SK-N-SH (cell line): ENCODE measurements at regions not wholly inside any gene's neighbourhood (a gene's known extent, or its start where the extent isn't known, plus 50 kb on each side); places are given as distances from the start of the nearest gene placed in this dataset.

Experiments
- EP300 ChIP-seq, 2 experiments: IDR thresholded peaks; 2 replicates each; pipeline versions ENCODE4 v1.4.0 to v1.6.1; 2012; ENCODE audit warnings: borderline replicate concordance in 1 of 2, low read depth in 1 of 2, low read length in 1 of 2
- GABPA ChIP-seq: IDR thresholded peaks from 2 replicates; pipeline ENCODE4 v1.4.0; 2012; ENCODE audit warnings: low read depth, mild to moderate bottlenecking
- MXI1 ChIP-seq: IDR thresholded peaks from 2 replicates; pipeline ENCODE4 v1.6.1; 2012; ENCODE audit warnings: mild to moderate bottlenecking, low read depth, low read length, improper control_type of control experiment
- NFIC ChIP-seq: IDR thresholded peaks from 2 replicates; pipeline ENCODE4 v1.4.0; 2012; ENCODE audit warnings: borderline replicate concordance
- POLR2AphosphoS5 ChIP-seq: IDR thresholded peaks from 2 replicates; pipeline ENCODE4 v1.6.1; 2012; ENCODE audit warnings: low read depth, low read length
- SIN3A ChIP-seq: IDR thresholded peaks from 2 replicates; pipeline ENCODE4 v1.6.1; 2012; ENCODE audit warnings: low read depth, mild to moderate bottlenecking, low read length, moderate library complexity, borderline replicate concordance
- TAF1 ChIP-seq: IDR thresholded peaks from 2 replicates; pipeline ENCODE4 v1.6.1; 2012; ENCODE audit warnings: low read depth, mild to moderate bottlenecking, low read length, moderate library complexity, borderline replicate concordance
- TEAD4 ChIP-seq: IDR thresholded peaks from 2 replicates; pipeline ENCODE4 v1.4.0; 2012; ENCODE audit warnings: mild to moderate bottlenecking, borderline replicate concordance; ENCODE audit not compliant: insufficient read depth
- YY1 ChIP-seq: IDR thresholded peaks from 2 replicates; pipeline ENCODE4 v1.4.0; 2012; ENCODE audit warnings: low read depth, mild to moderate bottlenecking
- TF ChIP-seq, protein P1 (sequence below): fragments of 200-600 bp; sonication (generic); IDR thresholded peaks from 2 replicates; pipeline ENCODE4 v1.6.1; 2017; ENCODE audit warnings: antibody characterized with exemption, mild to moderate bottlenecking, moderate library complexity
- TF ChIP-seq, protein P2 (sequence below): IDR thresholded peaks from 2 replicates; pipeline ENCODE4; 2012

DNA sequence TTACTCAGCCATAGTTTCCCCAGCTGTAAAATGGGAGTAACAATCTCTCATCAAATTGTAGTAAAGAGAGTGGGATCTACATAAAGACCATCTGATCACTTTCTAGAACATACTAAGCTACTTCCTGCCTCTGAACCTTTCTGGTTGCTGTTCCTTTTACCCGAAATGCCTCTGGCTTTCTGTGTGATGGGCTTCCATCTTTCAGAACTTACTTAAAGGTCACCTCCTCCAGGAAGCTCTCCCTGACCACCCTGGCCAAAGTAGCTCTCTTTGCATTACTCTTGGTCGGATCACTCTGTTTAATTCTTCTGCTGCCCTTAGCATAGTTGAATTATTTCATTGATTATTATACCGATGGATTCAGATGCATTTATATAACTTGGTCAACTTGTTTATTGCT lies 171.0 kb downstream of the BMP7 start:
- TF ChIP-seq EP300 (IDR thresholded peaks at IDR 0.05; ENCODE audit: borderline replicate concordance in 1 of 2, low read depth in 1 of 2, low read length in 1 of 2): no peak
- no peak for TF ChIP-seq TEAD4
- no peak for TF ChIP-seq NFIC
- TF ChIP-seq MXI1: no peak
- no peak for TF ChIP-seq YY1
- TF ChIP-seq TAF1: no peak
- TF ChIP-seq, protein P1, sequence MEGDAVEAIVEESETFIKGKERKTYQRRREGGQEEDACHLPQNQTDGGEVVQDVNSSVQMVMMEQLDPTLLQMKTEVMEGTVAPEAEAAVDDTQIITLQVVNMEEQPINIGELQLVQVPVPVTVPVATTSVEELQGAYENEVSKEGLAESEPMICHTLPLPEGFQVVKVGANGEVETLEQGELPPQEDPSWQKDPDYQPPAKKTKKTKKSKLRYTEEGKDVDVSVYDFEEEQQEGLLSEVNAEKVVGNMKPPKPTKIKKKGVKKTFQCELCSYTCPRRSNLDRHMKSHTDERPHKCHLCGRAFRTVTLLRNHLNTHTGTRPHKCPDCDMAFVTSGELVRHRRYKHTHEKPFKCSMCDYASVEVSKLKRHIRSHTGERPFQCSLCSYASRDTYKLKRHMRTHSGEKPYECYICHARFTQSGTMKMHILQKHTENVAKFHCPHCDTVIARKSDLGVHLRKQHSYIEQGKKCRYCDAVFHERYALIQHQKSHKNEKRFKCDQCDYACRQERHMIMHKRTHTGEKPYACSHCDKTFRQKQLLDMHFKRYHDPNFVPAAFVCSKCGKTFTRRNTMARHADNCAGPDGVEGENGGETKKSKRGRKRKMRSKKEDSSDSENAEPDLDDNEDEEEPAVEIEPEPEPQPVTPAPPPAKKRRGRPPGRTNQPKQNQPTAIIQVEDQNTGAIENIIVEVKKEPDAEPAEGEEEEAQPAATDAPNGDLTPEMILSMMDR: no peak
- TF ChIP-seq, protein P2, sequence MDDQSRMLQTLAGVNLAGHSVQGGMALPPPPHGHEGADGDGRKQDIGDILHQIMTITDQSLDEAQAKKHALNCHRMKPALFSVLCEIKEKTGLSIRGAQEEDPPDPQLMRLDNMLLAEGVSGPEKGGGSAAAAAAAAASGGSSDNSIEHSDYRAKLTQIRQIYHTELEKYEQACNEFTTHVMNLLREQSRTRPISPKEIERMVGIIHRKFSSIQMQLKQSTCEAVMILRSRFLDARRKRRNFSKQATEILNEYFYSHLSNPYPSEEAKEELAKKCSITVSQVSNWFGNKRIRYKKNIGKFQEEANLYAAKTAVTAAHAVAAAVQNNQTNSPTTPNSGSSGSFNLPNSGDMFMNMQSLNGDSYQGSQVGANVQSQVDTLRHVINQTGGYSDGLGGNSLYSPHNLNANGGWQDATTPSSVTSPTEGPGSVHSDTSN: no peak
- TF ChIP-seq POLR2AphosphoS5: no peak
- TF ChIP-seq SIN3A: no peak
- no peak for TF ChIP-seq GABPA
